AG09309 (cell line): ENCODE measurements at regions not wholly inside any gene's neighbourhood (a gene's known extent, or its start where the extent isn't known, plus 50 kb on each side); places are given as distances from the start of the nearest gene placed in this dataset.

Experiments used
- DNase-seq: peaks from one replicate; pipeline ENCODE4 v3.0.0-alpha.2; 2010; ENCODE audit warnings: low read depth
- H3K4me3 ChIP-seq: 2 replicates; pipeline ENCODE4 v1.5.1; 2011; ENCODE audit warnings: mild to moderate bottlenecking, low read depth, low read length, moderate library complexity; ENCODE audit not compliant: control insufficient read depth
- TF ChIP-seq, protein P1 (sequence below): IDR thresholded peaks from 2 replicates; pipeline ENCODE4 v1.5.1; 2011; ENCODE audit warnings: mild to moderate bottlenecking, low read depth, low read length, inconsistent platforms; ENCODE audit not compliant: insufficient read depth, control insufficient read depth; ENCODE audit errors: missing control alignments

DNA sequence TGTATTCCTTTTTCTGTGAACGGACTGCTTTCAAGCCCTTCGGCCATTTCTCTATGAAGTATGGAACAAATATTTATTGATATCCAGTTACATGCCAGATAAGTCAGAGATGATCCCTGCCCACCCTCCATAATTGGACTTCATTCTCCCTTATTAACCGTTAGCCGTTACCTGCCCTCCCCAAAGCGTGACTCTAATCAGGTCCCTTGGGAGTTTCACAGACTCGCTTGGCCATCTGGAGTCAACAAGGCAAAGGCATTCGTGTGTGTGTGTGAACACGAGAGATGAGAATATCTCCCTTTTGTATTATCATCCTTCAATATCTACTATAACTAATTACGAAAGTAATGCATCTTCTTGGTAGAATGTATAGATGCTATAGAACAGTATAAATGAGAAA is 314.5 kb downstream of the TLE3 start:
- TF ChIP-seq, protein P1, sequence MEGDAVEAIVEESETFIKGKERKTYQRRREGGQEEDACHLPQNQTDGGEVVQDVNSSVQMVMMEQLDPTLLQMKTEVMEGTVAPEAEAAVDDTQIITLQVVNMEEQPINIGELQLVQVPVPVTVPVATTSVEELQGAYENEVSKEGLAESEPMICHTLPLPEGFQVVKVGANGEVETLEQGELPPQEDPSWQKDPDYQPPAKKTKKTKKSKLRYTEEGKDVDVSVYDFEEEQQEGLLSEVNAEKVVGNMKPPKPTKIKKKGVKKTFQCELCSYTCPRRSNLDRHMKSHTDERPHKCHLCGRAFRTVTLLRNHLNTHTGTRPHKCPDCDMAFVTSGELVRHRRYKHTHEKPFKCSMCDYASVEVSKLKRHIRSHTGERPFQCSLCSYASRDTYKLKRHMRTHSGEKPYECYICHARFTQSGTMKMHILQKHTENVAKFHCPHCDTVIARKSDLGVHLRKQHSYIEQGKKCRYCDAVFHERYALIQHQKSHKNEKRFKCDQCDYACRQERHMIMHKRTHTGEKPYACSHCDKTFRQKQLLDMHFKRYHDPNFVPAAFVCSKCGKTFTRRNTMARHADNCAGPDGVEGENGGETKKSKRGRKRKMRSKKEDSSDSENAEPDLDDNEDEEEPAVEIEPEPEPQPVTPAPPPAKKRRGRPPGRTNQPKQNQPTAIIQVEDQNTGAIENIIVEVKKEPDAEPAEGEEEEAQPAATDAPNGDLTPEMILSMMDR = no peak
- DNase-seq = no peak
- H3K4me3 ChIP-seq = no peak overlapping the region

DNA sequence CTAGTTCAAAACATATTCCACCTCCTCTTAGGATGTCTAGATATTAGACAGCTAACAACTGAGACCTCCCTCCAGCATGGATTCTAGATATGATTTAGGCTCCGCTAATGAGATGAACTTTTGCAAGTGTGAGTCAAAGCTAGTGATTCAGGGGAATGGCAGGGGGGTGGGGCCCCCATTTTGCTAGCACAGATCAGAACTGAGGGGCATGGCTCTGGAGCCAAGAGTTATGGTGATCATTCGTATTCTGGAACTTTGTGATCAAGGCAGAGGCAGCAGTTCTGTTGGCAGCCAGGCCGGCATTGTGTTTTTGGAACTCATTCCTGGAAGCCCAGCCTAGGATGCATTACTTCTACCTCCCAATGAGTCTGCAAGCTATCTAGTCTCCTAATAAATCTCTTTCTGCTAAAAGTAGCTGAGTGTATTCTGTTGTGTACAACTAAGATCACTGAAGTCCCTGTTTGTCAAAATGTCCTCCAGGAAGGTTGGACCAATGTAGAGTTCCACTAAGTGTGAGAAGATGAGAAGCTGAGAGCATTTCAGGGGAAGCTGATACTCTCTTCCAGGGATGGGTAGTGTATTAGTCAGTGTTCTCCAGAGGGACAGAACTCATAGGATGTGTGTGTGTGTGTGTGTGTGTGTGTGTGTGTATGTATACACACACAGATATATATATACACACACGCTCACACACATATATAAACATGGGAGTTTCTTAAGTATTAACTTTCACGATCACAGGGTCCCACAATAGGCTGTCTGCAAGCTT is 312.7 kb downstream of the TLE3 start:
- DNase-seq = no peak
- TF ChIP-seq, protein P1 = no peak
- H3K4me3 ChIP-seq = no peak overlapping the region

DNA sequence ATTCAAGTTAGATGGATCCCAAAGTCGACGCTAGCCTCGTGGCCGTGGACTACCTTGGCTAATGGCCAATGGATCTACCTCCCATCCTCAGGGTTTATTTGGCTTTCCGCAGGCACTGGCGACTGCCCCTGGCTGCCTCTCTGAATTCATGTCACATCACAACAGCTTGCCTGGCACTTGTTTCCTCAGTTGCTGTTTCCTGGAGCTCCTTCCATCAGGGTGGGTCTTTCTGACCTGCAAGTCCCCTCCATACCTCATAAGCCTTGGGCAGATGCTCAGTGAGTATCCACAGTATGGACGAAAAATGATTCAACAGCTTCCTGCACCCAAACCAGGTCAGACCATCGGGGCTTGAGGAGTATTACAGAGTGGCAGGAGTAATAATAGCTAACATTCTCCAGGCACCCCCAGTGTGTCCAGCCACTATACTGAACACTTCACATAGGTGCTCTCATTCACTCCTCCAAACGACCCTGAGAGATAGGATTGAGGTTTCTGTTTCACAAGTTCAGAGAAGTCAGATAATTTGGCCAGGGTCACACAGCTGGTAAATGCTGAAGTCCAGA is 311.5 kb downstream of the TLE3 start:
- no peak overlapping the region for H3K4me3 ChIP-seq
- DNase-seq = no peak
- TF ChIP-seq, protein P1 = no peak

DNA sequence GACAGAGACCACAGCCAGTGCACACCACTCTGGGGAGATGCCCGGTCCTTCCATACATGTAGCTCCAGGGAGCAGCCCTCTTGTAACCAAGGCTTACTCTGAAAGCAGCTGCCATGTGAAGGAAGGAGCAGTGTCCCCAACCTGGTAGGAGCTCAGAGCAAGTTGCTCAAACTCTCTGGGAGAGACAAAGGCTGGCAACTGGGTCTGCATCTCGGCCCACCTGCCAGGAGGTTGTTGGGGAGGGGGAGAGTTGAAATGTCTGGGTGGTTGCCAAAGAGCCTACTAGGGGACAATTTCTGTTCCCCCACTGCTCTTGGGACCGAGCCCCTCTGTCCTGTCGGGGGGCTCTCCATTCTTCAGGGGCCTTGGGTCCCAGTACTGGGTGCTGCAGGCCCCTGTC is 309.9 kb downstream of the TLE3 start:
- no peak overlapping the region for H3K4me3 ChIP-seq
- TF ChIP-seq, protein P1 = no peak
- no peak for DNase-seq

DNA sequence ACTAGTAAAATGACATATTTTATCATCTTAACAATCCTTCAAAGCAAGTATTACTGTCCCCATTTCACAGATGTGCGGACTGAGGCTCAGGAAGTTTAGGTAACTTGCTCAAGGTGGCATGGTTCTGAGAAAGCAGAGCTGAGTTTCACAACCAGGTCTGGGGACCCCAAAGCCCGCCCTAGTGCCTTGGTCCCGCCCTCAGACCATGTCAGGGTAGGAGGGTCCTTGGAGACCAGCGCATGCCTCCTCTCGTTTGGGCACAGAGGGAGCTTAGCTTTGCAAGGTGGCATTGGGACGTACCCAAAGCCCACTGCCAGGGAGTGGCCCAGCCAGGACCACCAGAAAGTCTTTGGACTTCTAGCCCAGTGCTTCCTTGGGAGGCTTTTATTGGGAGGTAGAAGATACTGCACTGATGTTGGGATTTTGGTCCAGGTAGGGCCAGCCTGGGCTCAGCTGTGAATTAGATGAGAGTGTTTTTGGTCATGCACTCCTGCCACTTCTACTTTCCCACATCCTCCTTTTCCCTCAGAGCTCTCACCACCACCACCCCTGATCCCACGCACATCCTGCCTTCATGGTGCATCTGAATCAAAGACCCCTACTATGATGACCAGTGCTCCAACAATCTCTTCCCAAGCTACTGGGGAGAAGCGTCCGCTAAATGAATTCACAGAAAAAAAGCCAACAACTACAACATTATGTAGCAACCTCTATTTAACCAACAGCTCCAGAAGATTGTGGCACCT is 307.9 kb downstream of the TLE3 start:
- no peak overlapping the region for H3K4me3 ChIP-seq
- TF ChIP-seq, protein P1 = no peak
- DNase-seq = no peak

DNA sequence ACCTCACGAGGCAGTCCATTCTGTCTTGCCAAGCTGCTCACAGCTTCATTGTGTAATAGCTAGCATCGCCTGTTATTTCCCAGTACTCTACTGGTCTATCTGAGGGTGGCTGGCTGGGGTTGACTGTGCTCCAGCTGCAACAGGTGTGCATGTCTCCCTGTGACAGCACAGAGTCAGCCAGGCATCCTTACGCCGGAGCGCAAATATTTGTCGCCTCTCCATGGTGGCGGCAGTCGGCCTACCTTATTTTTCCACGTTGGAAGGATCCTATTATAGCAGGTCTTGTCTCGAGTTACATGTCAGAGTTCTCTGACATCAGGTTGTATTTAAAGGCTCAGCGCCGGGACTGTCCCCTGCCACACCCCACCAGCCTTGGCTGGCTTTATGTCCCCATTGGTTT is 307.1 kb downstream of the TLE3 start:
- no peak overlapping the region for H3K4me3 ChIP-seq
- DNase-seq = no peak
- TF ChIP-seq, protein P1 = no peak
